HCT116 (cell line): ENCODE measurements at regions not wholly inside any gene's neighbourhood (a gene's known extent, or its start where the extent isn't known, plus 50 kb on each side); places are given as distances from the start of the nearest gene placed in this dataset.

Experiments used
- ATAC-seq: fragments of 200-7000 bp; cut with Tn5 transposase; 2 replicates; pipeline ENCODE4 v1.9.1; 2020; ENCODE audit warnings: mild to moderate bottlenecking, moderate library complexity
- BruUV-seq: library from RNA; stranded (reverse); fragments of 400-500 nt; replicated peaks from 2 replicates; lab custom pipeline; 2021; lab: Mats Ljungman, UMichigan
- CTCF ChIA-PET: fragments of 300-600 bp; sonication (Branson Sonifier 250); formaldehyde crosslinking; loops from one replicate; lab custom pipeline; 2021; ENCODE audit warnings: antibody characterized with exemption; lab: Charles Lee
- POLR2A ChIA-PET: fragments of 300-600, 350-600 bp; sonication (Branson Sonifier 250); formaldehyde crosslinking; loops from one replicate; lab custom pipeline; 2021; ENCODE audit warnings: antibody characterized with exemption; lab: Charles Lee
- RAD21 ChIA-PET, 2 experiments: fragments of 300-600 bp; sonication (Branson Sonifier 250); formaldehyde crosslinking; loops; one replicate each; lab custom pipeline; 2023; ENCODE audit warnings: low total read pairs in 2 of 2; ENCODE audit not compliant: uncharacterized antibody in 2 of 2, unreplicated experiment in 2 of 2, low non-redundant PET in 1 of 2; lab: Charles Lee
- DNase-seq: peaks from one replicate; pipeline ENCODE4 v3.0.0-alpha.2; 2010; ENCODE audit warnings: low read depth, low spot score
- H2AFZ ChIP-seq: fragments of 200-600 bp; shearing (Covaris generic), sonication (generic); 2 replicates; pipeline ENCODE4 v1.6.1; 2017; ENCODE audit warnings: low read depth, mixed run types, mixed read lengths, antibody characterized with exemption, low read length; ENCODE audit not compliant: poor library complexity, severe bottlenecking
- H3K27ac ChIP-seq: 2 replicates; pipeline ENCODE4 v1.5.1; 2012; ENCODE audit warnings: low read depth, low read length
- H3K27me3 ChIP-seq: fragments of 200-600 bp; sonication (generic); 2 replicates; pipeline ENCODE4 v1.6.1; 2016; ENCODE audit warnings: mixed run types, low read length, mixed read lengths; ENCODE audit not compliant: insufficient read depth
- H3K36me3 ChIP-seq, 2 experiments: fragments of 200-500 bp in 1 of 2; fragments of 200-600 bp in 1 of 2; sonication (Bioruptor generic) in 1 of 2; sonication (generic) in 1 of 2; 2 replicates each; pipeline versions ENCODE4 v1.5.1 to v1.6.1; 2014 to 2016; ENCODE audit warnings: low read length in 2 of 2, inconsistent platforms in 1 of 2, mixed read lengths in 1 of 2, mixed run types in 1 of 2; ENCODE audit not compliant: insufficient read depth in 2 of 2, control insufficient read depth in 1 of 2
- H3K4me1 ChIP-seq, 2 experiments: fragments of 200-600 bp in 1 of 2; sonication (generic) in 1 of 2; 2 replicates each; pipeline versions ENCODE4 v1.5.1 to v1.6.1; 2012 to 2017; ENCODE audit warnings: low read length in 2 of 2, inconsistent platforms in 1 of 2, mild to moderate bottlenecking in 1 of 2, mixed read lengths in 1 of 2, mixed run types in 1 of 2, moderate library complexity in 1 of 2; ENCODE audit not compliant: insufficient read depth in 2 of 2, control insufficient read depth in 1 of 2
- H3K4me2 ChIP-seq: fragments of 200-600 bp; sonication (generic); 2 replicates; pipeline ENCODE4 v1.6.1; 2017; ENCODE audit warnings: mixed run types, low read length, mixed read lengths
- H3K4me3 ChIP-seq, 2 experiments: fragments of 200-600 bp in 1 of 2; sonication (generic) in 1 of 2; replicated peaks in 1 of 2; 2 replicates each; pipeline ENCODE4 v1.5.1; 2011 to 2016; ENCODE audit warnings: low read length in 2 of 2, control low read depth in 1 of 2, low read depth in 1 of 2, mild to moderate bottlenecking in 1 of 2, mixed read lengths in 1 of 2, mixed run types in 1 of 2
- H3K79me2 ChIP-seq: fragments of 200-600 bp; sonication (generic); 2 replicates; pipeline ENCODE4 v1.6.1; 2017; ENCODE audit warnings: mild to moderate bottlenecking, mixed run types, low read length, moderate library complexity, mixed read lengths; ENCODE audit not compliant: insufficient read depth
- H3K9ac ChIP-seq: fragments of 200-600 bp; sonication (generic); 2 replicates; pipeline ENCODE4 v1.6.1; 2016; ENCODE audit warnings: low read length, mixed read lengths
- H3K9me2 ChIP-seq: fragments of 200-600 bp; sonication (generic), shearing (Covaris generic); 2 replicates; pipeline ENCODE4 v1.6.1; 2017; ENCODE audit warnings: mixed run types, mild to moderate bottlenecking, moderate library complexity; ENCODE audit not compliant: insufficient read depth
- H3K9me3 ChIP-seq, 2 experiments: fragments of 200-500 bp in 1 of 2; fragments of 200-600 bp in 1 of 2; sonication (Bioruptor generic) in 1 of 2; sonication (generic) in 1 of 2; 2 replicates each; pipeline ENCODE4 v1.6.1; 2014 to 2017; ENCODE audit warnings: low read length in 2 of 2, mixed read lengths in 2 of 2, inconsistent platforms in 1 of 2, low read depth in 1 of 2, mild to moderate bottlenecking in 1 of 2, mixed run types in 1 of 2, moderate library complexity in 1 of 2; ENCODE audit not compliant: control insufficient read depth in 1 of 2, insufficient read depth in 1 of 2
- H4K20me1 ChIP-seq: fragments of 200-600 bp; sonication (generic), shearing (Covaris generic); 2 replicates; pipeline ENCODE4 v1.6.1; 2017; ENCODE audit warnings: mixed run types, mild to moderate bottlenecking, moderate library complexity; ENCODE audit not compliant: insufficient read depth
- CBX3 ChIP-seq: IDR thresholded peaks from 2 replicates; pipeline ENCODE4 v1.6.1; 2012; ENCODE audit warnings: low read depth
- ELF1 ChIP-seq: IDR thresholded peaks from 2 replicates; pipeline ENCODE4 v1.6.1; 2012; ENCODE audit warnings: low read depth, borderline replicate concordance
- POLR2AphosphoS5 ChIP-seq: IDR thresholded peaks from 2 replicates; pipeline ENCODE4 v1.6.1; 2011; ENCODE audit warnings: mild to moderate bottlenecking, low read depth, low read length, moderate library complexity
- RAD21 ChIP-seq: IDR thresholded peaks from 2 replicates; pipeline ENCODE4 v1.6.1; 2012; ENCODE audit warnings: low read depth, mild to moderate bottlenecking
- SRF ChIP-seq: IDR thresholded peaks from 2 replicates; pipeline ENCODE4 v1.6.1; 2012; ENCODE audit warnings: low read depth
- TCF7L2 ChIP-seq: IDR thresholded peaks from 2 replicates; pipeline ENCODE4 v1.7.0; 2011; ENCODE audit warnings: borderline replicate concordance, inconsistent platforms; ENCODE audit not compliant: insufficient read depth, insufficient read length; ENCODE audit errors: extremely low read depth
- ZFX ChIP-seq: fragments of 450-650 bp; IDR thresholded peaks from 2 replicates; pipeline ENCODE4 v1.6.1; 2017
- ZNF274 ChIP-seq: fragments of 200-500 bp; sonication (Bioruptor generic); IDR thresholded peaks from 2 replicates; pipeline ENCODE4 v1.6.1; 2014; ENCODE audit warnings: mild to moderate bottlenecking, low read depth, low read length, inconsistent platforms
- intact Hi-C: fragments of 100-400 bp; cut with micrococcal nuclease; formaldehyde crosslinking; loops from 2 replicates; pipeline ENCODE4 v1.10.0; 2022
- TF ChIP-seq, protein P1 (sequence below): IDR thresholded peaks from 2 replicates; pipeline ENCODE4 v1.6.1; 2011; ENCODE audit warnings: mild to moderate bottlenecking, low read length, moderate library complexity; ENCODE audit not compliant: insufficient replicate concordance; ENCODE audit errors: extremely low read depth
- TF ChIP-seq, protein P2 (sequence below), 3 experiments: fragments of 200-600 bp in 1 of 3; sonication (generic) in 1 of 3; IDR thresholded peaks in 2 of 3; conservative IDR thresholded peaks in 1 of 3; 2 replicates each; pipeline ENCODE4 v1.5.1; 2012 to 2017; ENCODE audit warnings: low read depth in 2 of 3, low read length in 2 of 3, antibody characterized with exemption in 1 of 3, borderline replicate concordance in 1 of 3, control low read depth in 1 of 3, mild to moderate bottlenecking in 1 of 3, mixed read lengths in 1 of 3, mixed run types in 1 of 3, moderate library complexity in 1 of 3; ENCODE audit not compliant: insufficient read depth in 1 of 3

DNA sequence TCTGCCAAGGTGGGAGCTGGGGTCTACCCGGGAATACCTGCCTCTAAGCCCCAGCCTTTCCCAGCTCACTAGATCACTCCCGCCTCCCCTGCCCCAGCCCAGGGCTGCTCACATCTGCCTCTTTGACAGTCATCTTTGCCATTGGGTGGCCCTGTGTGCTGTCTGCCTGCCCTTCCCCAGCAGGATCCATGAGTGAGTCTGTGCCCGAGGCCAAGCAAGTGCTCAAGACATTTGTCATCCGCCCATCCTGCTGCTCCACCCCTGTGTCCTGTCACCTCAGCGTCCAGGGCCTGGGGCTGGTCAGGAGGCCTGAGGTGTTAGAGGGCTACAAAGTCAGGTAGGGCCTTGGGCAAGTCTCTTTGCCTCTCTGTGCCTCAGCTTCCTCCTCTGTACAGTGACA lies 89.4 kb downstream of the LSM3 start:
- no TSS peak for BruUV-seq
- Histone ChIP-seq H3K4me1 (no peaks in the 10 kb centered on the region), H2AFZ (no peak overlapping the region), H3K9me2 (no peaks in the 10 kb centered on the region), H3K4me3 (no peak overlapping the region), H3K36me3 (no peaks in the 10 kb centered on the region), H3K9me3 (no peaks in the 10 kb centered on the region), H3K4me2 (no peak overlapping the region), H3K27me3 (peaks cover 6% of the 10 kb centered on the region; the same call in 1 of the 2 replicates), H3K79me2 (no peaks in the 10 kb centered on the region), H3K27ac (no peak overlapping the region), H3K9ac (no peak overlapping the region), H4K20me1 (no peaks in the 10 kb centered on the region)
- ATAC-seq, result no peak
- RAD21 ChIA-PET, result no interaction called here
- intact Hi-C loops, result no loop called here
- no peak for TF ChIP-seq ZNF274
- no peak for TF ChIP-seq CBX3
- no peak for TF ChIP-seq POLR2AphosphoS5
- no peak for TF ChIP-seq TCF7L2
- no peak for TF ChIP-seq RAD21
- TF ChIP-seq, protein P1, sequence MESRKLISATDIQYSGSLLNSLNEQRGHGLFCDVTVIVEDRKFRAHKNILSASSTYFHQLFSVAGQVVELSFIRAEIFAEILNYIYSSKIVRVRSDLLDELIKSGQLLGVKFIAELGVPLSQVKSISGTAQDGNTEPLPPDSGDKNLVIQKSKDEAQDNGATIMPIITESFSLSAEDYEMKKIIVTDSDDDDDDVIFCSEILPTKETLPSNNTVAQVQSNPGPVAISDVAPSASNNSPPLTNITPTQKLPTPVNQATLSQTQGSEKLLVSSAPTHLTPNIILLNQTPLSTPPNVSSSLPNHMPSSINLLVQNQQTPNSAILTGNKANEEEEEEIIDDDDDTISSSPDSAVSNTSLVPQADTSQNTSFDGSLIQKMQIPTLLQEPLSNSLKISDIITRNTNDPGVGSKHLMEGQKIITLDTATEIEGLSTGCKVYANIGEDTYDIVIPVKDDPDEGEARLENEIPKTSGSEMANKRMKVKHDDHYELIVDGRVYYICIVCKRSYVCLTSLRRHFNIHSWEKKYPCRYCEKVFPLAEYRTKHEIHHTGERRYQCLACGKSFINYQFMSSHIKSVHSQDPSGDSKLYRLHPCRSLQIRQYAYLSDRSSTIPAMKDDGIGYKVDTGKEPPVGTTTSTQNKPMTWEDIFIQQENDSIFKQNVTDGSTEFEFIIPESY, result no peak
- TF ChIP-seq ZFX, result no peak
- no peak for TF ChIP-seq ELF1
- TF ChIP-seq, protein P2, sequence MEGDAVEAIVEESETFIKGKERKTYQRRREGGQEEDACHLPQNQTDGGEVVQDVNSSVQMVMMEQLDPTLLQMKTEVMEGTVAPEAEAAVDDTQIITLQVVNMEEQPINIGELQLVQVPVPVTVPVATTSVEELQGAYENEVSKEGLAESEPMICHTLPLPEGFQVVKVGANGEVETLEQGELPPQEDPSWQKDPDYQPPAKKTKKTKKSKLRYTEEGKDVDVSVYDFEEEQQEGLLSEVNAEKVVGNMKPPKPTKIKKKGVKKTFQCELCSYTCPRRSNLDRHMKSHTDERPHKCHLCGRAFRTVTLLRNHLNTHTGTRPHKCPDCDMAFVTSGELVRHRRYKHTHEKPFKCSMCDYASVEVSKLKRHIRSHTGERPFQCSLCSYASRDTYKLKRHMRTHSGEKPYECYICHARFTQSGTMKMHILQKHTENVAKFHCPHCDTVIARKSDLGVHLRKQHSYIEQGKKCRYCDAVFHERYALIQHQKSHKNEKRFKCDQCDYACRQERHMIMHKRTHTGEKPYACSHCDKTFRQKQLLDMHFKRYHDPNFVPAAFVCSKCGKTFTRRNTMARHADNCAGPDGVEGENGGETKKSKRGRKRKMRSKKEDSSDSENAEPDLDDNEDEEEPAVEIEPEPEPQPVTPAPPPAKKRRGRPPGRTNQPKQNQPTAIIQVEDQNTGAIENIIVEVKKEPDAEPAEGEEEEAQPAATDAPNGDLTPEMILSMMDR (IDR thresholded peaks at IDR 0.05 in 2 of 3, conservative IDR thresholded peaks at IDR 0.05 in 1 of 3; ENCODE audit: borderline replicate concordance in 1 of 3, insufficient read depth in 1 of 3, low read depth in 2 of 3, low read length in 2 of 3), result no peak
- TF ChIP-seq SRF, result no peak
- POLR2A ChIA-PET, result no interaction called here
- no peak for DNase-seq
- CTCF ChIA-PET, result no interaction called here
